Activated T-cell treated with anti-CD3 and anti-CD28 coated beads for 24 hours (primary cell): ENCODE measurements at regions not wholly inside any gene's neighbourhood (a gene's known extent, or its start where the extent isn't known, plus 50 kb on each side); places are given as distances from the start of the nearest gene placed in this dataset.
"Not testable (repeated sequence)": the region's sequence is repeated elsewhere in the genome, so short reads cannot be mapped to it uniquely, and the experiment has no call there.

Source experiments
- DNase-seq: peaks from one replicate; pipeline ENCODE4 v3.0.0-alpha.2; 2020; ENCODE audit warnings: low read depth

DNA sequence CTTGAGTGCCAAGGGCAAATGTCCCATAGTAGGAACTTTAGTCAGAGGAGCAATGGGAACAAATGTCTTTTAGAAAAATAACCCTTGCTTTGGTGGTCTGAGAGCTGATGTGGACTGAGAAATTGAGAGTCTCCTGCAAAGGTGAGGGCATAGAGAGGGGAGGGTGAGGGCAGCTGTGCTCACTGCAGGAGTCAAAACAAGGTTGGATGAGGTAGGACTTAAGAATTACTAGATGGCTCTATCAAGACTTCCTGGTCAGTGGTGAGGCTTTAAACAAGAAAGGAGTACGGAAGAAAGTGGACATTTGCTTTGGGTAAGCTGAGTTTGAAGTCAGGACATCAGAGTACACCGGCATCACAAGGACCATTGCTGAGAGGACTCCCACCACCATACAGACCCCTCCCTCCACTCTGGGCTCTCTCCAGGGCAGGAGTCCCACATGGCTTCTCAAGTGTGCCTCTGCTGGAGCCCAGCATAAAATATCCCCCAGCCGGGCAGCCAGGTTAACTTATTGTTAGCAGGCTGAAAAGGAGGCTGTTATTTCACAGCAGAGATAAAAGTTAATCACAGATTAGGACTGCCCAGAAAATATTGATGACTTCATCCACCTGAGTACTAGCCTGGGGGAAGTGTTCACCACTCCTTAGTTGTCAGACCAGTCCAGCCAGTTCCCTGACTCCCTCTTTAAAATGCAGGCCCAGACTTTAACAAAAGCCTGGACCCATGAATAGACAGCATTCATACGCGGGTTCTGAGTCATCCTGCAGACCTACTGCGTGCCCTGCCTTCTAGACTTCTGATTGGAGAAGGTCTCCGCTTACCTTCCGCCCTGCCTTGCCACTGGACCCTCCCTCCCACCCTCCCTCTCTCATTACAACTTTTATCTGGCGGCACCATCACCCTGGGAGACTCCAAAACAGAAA, 167.2 kb downstream of the BCL2L11 start:
- DNase-seq, result not testable (repeated sequence)

DNA sequence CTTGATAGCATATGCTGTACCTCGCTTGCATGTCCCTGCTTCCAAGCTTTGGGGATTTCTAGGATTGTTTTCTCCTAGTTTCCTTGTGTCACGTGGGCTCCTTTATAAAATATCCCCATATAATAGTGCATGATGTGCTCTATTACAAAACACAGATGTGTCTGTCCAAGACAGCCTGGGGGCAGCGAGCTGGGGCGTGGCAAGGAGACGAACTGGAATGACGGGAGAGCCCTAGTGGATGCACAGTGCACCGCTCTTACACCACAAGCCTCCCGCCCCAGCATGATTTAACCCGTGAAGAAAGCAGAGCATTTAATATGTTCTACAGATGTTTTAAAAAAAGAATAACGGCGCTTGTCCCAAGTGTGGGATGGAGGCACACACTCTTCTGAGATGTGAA, 169.7 kb downstream of the BCL2L11 start:
- DNase-seq, result not testable (repeated sequence)

DNA sequence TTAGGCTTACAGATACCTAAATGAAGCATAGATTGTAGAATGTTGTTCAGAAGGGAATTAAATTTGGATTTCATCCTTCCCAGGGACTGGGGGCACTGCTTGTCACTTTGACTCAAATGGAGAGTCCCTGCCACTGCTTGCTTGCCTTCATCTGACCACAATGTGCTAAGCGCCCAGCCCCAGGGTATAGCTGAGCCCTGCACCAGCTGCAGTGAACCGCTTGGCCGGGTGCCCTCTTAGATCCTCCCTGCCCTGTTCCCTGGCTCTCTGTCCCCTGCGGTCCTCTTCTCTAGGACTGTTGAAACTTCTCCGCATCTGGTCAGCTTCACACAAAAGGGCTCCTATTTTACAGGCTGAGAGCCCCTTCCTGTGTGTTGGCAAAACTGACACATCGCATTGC, 170.9 kb downstream of the BCL2L11 start:
- not testable (repeated sequence) for DNase-seq

DNA sequence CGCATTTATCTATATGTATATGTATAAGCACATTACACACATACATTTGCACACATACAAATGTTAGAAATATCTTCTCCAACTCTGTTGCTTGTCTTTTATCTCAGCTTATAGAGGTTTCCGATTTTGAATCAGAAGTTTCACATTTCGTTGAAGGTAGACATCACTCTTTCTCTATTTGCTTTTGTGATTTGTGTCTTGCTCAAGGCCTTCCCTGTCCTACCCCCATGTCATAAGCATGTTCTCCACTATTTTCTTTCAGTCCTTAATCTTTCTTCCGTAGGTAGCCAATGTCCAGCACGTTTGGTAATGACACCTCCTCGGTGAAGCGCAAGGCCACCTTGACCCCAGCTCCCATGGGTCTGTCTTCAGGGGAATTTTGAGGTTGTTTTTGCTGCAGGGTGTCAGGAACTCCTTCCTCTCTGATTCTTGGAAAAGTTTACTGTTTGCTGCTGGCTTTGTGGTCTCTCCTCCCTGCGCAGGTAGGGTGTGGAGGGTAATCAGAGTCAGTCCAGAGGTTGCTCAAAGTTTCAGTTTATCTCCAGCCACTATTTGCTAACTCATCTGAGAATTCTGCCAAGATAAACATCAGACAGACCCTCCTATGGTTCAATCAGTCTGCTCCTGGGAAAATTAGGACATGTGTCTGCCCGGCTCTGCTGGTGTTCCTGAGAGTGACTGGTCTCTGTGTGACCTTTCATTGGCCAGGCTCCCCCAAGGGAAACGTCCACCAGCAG, 171.7 kb downstream of the BCL2L11 start:
- not testable (repeated sequence) for DNase-seq

DNA sequence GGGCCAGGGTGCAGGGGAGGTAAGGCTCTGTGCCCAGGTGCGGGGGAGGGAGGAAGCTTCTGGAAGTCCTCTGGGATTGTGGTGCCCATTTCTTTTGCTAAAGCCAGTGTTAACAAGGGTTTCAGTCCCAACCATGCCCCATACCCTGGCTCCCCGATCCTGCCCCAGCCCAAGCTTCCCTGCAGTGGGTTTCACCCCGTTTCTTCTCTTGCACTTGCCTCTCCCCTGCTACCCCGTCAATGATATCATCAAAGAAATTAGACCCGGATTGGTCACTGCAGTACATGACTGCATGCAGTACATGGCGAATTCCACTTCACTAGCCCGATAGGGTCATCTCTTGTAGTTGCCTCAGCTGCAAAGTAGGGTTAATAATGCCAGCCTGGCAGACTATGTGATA, 174.0 kb downstream of the BCL2L11 start:
- DNase-seq, result not testable (repeated sequence)

DNA sequence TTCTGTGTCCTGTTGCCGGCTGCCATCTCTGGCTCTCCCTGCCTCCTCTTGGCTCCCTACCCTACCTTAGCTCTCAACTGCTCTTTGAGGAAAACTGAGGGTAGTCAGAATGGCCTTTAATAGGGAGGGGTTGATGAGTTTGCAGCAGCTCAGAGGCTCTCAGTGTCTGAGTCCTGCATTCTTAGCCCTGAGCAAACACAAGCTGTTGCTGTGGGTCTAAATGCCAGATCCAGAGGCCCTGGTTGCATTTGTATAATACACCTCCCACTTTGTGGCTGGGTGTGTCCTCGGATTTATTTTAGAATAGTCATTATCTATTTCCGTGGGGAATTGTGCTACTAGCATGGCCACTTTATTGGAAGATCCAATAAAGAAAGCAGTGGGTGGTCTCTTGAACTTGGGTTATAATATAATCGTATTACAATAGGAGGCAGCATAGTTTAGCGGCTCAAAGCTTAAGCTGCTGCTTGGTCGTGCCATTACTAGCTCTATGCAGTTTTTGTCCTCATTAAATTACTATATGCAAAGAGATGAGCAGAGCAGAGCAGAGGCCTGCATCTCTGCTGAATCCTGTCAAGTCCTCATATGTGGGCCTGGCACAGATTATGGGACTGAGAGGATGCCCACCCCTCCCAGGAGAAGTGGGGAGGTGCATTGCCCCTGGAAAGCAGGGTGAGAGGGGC, 175.5 kb downstream of the BCL2L11 start:
- DNase-seq, result not testable (repeated sequence)

DNA sequence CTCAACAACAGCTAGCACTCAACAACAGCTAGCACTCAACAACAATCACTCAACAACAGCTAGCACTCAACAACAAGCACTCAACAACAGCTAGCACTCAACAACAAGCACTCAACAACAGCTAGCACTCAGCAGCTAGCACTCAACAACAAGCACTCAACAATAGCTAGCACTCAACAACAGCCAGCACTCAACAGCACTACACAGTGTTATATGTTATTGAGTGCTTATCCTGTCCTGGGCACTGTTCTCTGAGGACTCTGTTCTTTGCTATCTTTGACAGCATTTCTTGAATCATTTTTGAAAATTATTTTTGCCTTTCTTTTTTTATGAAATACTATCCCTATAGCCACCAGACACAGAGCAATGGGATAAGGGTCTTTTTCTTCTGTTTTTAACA, 176.4 kb downstream of the BCL2L11 start:
- DNase-seq, result not testable (repeated sequence)

DNA sequence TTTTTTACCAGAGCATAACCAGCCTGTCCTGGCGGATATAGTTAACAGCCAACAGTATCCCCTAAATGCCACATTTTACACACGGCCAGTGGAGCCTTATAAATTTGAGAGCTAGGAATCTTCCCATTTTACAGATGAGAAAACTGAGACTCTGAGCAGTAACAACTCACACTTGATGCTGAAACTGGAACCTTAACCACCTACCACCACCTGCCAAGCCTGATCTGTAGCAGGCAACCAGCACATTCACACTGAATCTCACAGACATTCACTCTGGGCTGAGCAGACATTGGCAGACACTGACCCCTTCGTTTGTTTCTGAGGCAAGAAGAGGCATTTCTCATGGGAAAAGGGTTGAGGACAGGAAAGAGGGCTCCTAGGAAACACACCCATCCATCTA, 178.2 kb downstream of the BCL2L11 start:
- not testable (repeated sequence) for DNase-seq

DNA sequence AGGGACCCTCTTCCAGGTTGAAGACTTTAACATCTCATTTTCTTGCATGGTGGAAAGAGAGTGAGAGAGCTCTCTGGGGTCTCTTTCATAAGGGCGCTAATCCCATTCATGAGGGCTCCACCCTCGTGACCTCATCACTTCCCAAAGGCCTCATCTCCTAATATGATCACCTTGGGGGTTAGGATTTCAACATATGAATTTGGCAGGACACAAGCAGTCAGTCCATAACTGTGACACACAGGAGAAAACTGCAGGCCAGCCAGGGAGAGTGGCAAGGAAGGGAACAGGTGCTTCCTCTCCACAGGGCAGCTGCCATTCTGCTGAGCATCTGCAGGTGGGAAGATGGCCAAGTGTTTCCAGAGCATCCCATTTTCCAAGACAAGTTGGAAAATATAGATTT, 178.9 kb downstream of the BCL2L11 start:
- DNase-seq, result not testable (repeated sequence)

DNA sequence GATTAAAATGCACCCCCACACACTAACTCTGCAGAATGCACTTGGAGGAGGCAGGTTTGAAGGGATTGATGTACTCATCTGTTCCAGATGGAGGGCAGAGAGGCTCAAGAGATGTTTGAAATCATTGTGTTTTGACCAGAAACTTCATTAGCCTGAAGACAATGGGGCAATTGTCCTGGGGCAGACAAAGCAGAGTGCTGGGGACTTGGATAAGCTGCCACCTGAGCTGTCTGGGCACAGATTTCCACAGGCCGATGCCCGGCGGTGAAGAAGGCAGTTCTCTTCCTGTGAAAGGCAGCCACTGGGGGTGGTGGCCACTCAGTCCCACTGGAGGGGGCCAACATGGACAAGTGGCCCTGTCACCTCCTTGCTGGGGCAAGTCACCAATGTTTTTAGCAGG, 181.0 kb downstream of the BCL2L11 start:
- not testable (repeated sequence) for DNase-seq

DNA sequence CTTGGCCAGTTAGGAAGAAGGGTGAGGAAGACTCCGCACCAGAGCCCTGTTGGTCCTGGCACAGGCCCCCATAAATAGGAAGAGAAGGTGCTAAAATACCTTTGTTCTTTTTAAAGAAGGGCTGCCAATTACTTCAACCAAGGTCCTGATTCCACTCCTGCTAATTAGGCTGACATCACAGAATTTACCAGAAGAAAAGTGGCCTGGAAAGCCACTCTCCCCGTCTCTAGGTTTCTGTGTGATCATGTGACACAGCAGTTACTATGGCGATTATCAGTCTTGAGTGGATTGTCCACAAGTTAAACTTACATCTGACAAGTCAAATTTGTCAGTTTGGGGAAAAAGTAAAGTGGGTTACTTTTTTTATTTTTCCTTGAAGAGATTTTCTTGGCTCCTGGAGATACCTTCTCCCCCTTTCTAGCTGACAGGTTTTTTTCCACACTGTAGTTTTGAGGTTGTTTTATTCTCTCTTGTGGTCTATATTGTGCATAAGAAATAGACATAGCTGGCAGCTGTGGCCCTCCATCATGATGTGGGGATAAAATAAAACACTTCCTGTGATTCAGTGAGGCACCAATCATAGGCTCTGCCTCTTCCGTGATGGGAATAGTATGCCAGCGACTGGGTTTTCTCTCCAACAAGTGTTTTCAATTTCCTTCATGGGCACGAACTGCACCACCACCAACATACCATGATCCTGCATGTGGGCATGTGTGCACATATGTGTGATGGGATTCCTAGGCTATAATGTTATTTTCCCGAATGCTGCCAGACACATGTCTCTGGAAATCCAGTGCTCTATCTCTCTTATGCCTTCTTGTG, 181.9 kb downstream of the BCL2L11 start:
- not testable (repeated sequence) for DNase-seq

DNA sequence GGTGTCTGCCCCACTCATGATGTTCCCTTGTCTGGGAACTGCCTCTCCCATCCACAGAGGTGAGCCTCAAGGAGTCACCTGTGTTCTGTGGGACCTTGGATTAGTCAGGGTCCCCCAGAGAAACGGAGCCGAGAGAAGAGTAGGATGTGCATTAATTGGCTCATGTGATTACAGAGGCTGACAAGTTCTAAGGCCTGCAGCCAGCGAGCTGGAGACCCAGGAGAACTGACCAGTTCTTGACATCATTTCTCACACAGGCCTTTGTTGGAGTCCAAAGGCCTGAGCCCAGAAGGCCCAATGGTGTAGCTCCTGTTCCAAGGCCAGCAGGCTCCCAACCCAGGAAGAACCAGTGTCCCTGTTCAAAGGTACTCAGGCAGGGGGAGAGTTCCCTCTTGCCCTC, 186.6 kb downstream of the BCL2L11 start:
- not testable (repeated sequence) for DNase-seq

DNA sequence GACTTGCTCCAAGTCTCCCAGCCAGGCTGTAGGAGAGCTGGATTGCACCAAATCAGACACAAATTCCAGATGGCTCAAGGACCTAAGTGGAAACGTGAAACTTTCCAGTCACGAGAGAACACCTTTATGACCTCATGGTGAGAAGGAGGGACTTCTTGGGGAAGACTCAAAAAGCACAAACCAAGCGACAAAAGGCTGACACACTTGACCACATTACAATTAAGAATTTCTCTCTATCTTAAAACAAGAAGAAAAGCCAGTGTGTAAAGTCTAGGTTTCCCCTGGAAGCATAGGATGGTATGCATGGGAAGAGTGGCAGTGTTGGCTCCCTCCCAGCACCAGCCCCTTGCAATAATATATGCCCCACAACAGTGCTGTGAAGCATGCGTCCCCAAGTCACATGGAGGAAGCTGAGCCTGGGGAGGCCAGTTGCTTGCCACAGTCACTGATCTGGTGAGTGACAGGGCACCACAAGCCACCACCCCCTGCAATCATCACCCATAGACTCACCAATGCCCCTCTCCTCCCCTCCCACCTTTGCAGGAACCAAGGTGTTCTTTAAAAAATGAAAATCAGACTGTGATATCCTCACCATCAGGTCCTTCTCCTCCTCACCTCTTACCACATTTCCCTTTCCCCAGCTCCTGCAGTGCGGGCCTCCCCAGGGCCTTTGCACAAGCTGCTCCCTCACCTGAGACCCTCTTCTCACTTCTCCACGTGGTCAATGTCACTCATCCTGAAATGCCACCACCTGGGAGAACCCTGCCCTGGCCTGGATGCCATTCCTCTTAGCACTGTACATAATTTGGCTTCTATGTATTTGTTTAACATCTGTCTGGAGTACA, 188.7 kb downstream of the BCL2L11 start:
- DNase-seq, result not testable (repeated sequence)

DNA sequence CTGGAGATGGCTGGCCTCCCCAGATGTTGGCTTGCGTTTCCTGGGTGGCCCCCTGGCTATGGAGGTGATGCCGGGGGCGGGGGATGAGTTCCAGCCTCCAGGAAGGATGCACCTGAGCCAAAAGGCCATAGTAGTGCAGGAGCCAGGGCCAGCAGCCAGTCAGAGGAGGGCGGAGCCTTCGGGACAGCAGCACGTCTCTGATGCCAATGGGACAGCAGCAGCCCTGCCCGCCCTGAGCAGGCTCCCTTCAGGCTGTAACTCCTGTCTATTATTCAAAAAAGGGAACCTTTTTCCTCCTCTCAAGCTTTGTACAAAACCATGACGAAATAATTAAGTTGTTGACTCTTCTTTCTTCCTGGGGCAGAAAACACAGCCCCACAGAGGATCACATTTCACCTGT, 189.7 kb downstream of the BCL2L11 start:
- DNase-seq, result not testable (repeated sequence)

DNA sequence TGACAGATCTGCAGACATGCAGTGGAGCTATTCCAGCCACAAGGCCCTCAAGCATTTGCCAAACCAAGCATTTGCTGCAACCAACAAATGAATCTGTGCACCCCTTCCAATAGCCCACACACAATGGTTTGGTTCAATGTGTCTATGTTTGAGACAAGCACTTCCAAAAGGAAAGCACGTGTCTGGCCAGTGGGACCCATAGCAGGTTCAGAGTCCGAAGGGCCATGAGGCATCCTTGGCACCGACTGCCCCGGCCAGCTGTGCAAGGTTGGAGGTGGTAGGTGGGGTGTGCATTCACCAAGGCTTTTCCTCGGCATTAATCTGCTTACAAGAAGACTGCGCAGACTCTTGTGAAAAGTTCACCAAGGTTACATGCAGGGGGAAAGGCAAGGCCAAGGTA, 190.9 kb downstream of the BCL2L11 start:
- DNase-seq, result not testable (repeated sequence)

DNA sequence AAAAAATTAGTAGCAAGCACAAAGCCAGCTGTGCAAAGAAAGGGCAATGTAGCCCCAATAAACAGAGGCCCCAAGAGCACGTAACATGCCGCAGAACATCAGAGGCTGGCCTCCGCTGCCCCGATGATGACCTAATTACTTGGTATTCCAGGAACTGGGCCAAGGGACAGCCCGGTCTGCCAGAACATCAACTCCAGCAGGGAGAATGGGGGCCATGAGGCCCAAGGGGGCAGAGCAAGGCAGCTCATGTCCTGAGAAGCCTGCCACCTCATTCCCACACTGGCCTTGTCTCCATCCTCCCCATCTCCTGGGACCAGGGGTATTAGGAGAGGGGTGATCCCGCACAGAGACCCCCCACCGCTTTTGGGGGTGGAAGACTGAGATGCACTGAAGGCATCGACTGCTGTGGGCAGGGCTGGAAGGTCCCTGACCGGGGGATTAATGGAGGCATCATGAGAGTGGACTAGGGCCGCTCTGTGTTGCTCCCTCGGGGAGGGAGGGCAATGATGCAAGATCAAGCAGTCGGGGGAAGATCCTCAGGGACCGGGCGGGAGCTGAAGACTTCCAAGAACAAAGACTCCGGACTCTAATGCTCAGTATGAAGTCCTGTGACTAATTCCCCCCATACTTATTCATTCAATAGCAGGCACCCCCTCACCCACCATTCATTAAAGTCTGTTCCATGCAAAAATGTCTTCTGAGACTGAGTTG, 192.3 kb downstream of the BCL2L11 start:
- not testable (repeated sequence) for DNase-seq

DNA sequence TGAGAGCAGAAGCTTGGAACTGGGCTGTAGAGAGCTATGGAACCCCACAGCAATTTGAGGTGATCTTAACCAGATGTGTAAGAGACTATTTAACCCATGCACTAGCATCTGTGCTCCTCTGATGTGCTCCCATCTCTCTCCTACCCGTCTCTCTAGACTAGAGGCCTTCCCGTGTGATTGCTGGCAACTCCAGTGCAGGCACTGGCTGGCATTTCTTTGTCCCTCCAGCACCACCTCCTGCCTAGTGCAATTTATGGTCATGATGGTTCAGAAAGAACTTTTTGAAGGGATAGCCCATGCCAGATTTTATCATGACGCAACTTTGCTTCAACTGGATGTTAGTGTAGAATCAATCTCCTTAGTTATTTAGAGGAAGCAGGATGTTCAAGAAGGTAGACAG, 193.0 kb downstream of the BCL2L11 start:
- DNase-seq, result not testable (repeated sequence)

DNA sequence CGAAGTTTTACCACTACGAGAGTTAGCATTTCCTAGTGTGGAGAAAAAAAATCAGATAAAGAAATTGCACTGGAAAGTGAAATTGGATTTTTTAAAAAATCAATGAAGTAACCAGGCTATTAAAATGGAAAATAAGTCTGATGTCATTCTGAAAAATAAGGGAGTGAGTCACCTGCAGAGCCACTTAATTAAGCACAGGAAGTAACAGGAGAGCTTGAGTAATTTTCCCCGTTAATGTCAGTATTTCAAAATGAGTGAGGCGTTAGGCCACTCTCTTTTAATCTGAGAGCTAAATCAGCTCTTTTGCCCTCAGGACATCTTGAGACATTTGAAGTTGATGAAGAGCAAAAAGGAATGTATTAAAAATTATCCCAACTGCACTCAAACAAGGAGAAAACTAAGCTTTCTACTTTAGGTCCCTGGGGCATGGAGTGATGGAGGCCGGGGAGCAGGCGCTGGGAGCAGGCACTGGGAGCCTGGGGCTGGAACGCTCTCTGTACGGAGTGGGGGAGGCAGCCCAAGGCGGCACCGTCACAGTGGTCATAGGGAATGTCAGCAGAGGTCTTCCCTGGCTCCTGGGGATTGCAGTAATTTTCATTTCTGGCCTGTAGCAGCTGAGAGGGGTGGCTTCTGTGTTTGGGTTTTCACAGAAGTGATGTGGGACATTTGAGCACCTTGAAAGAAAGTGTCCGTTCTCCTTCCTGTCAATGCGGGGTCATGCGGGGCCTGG, 194.6 kb downstream of the BCL2L11 start:
- not testable (repeated sequence) for DNase-seq

DNA sequence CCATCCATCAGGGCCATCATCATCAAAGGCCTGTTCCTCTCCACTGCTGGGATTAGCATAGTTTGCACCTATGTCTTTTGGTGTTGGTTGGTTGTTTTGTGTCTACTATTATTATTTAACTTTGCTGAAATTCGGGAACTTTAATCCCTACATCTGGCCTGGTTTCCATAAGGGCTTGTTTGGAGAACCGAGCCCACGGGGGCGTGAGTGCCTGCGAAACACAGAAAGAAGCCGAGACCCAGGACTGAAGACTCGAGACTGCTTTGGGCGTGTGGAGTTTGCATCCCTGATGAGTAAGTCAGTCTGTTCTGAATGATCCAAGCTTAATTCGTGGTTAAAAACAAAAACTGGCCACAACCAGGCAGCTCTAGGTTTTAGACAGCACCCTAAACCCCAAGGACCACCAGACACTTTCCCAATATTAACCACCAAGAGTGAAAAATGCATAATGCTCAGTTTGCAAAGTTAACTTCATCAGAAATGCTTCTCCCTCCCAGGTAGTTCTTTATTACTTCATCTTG, 195.6 kb downstream of the BCL2L11 start:
- not testable (repeated sequence) for DNase-seq
